ENCODE measurements at regions not wholly inside any gene's neighbourhood (a gene's known extent, or its start where the extent isn't known, plus 50 kb on each side); places are given as distances from the start of the nearest gene placed in this dataset.

DNA sequence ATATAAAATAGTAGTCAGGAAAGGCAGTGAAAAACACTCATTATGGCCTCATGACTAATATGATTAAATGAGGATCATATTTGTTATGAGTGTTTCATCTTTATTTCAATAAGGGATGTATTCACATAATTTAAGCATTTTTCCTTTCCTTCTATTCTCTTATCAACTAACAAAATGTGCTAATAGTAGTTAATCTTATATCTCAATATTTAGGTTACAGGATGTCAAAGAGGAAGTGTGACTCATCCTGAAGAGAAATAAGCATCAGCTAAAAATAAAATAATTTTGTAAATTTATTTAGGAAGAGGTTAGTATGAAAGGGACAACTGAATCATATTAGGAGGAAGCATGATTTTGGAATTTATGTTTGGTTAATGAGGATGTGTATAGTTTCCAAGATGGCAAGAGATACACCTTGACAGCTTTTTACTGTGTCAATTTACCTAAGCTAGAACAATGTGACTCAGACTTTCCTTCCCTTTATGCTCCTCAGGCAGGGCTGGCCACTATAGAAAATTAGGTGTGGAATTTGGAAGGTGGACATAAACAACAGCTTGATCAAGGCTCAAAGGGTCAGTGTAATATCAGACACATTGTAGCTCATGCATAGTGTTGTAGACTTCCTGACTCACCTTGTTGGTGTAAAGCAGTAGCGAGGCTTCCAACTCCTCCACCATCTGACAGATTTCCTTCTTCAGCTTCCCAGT is 172.7 kb downstream of the SLITRK1 start:
- Histone ChIP-seq H3K27ac (ENCODE audit: insufficient read depth in 1 of 2, low read depth in 1 of 2, low read length in 2 of 2, poor library complexity in 1 of 2, severe bottlenecking in 2 of 2) (no peak overlapping the region), H3K27me3 (replicated peaks in 2 of 5; ENCODE audit: control insufficient read depth in 4 of 5, insufficient read depth in 5 of 5, low read length in 4 of 5) (no peaks in the 10 kb centered on the region), H3K36me3 (ENCODE audit: control insufficient read depth in 4 of 4, insufficient read depth in 4 of 4, low read length in 3 of 4) (no peaks in the 10 kb centered on the region), H3K9me3 (ENCODE audit: control extremely low read depth in 1 of 5, control insufficient read depth in 4 of 5, insufficient read depth in 2 of 5, low read depth in 1 of 5, low read length in 4 of 5) (peaks cover 0 to 5% (median 0%) of the 10 kb centered on the region in 5 experiments), H3K4me3 (ENCODE audit: control insufficient read depth in 1 of 7, extremely low read depth in 1 of 7, insufficient read depth in 4 of 7, low read depth in 2 of 7, low read length in 6 of 7) (no peak overlapping the region), H3K4me1 (ENCODE audit: control extremely low read depth in 1 of 4, control insufficient read depth in 4 of 4, insufficient read depth in 4 of 4, low read length in 3 of 4) (peaks cover 3 to 12% (median 7%) of the 10 kb centered on the region in 4 experiments)
- WGBS (ENCODE audit: insufficient coverage), result 89% methylated on average over 1 of the region's 1 CpG
- CTCF ChIA-PET, result no interaction called here
- peak; percentile 18 to 72 (median 66) for DNase-seq
- POLR2A ChIA-PET, result no interaction called here

DNA sequence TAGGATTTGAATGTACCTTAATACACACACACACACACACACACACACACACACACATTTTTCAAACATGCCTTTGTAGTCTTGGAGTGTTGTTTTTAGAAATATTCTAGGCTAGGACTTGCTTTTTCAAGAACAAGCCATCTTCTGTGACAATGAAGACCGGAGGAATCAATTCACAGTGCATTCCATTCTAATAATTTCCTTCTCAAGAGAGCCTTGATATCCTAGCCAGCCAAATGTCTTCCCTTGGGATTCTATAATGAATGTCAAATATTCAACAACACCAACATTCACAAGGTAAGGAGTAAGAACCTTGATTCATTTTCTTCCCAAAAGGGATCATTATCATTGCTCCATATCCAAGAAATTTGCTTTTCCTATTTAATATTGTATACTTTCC is 180.3 kb downstream of the SLITRK1 start:
- WGBS (ENCODE audit: insufficient coverage), result no CpG with 5 or more reads among the region's 1 CpG
- CTCF ChIA-PET, result no interaction called here
- POLR2A ChIA-PET, result no interaction called here

DNA sequence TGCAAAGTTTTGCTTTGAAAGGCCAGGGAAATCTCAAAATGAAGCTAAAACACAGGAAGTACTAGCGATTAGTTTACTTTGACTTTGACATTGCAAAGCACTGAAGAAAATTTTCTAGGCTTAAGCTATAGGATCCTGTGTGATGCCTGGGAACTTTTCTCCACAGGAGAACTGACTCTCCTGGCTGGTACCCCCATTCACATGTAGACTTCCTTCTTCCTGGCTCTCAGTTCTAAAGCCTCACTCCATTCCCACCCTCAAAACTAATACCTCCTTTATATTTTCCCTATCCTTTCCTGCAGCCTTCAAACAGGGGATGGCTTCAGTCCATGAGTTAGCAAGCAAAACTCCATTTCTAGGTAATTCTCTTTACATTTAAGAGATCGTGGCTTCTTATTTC is 189.5 kb downstream of the SLITRK1 start:
- WGBS (ENCODE audit: insufficient coverage), result 100% methylated on average over 2 of the region's 2 CpGs
- Histone ChIP-seq H3K27me3 (replicated peaks in 2 of 5; ENCODE audit: control insufficient read depth in 4 of 5, insufficient read depth in 5 of 5, low read length in 4 of 5) (no peaks in the 10 kb centered on the region), H3K4me1 (ENCODE audit: control extremely low read depth in 1 of 4, control insufficient read depth in 4 of 4, insufficient read depth in 4 of 4, low read length in 3 of 4) (peaks cover 0 to 6% (median 3%) of the 10 kb centered on the region in 4 experiments), H3K27ac (ENCODE audit: insufficient read depth in 1 of 2, low read depth in 1 of 2, low read length in 2 of 2, poor library complexity in 1 of 2, severe bottlenecking in 2 of 2) (no peak overlapping the region), H3K4me3 (ENCODE audit: control insufficient read depth in 1 of 7, extremely low read depth in 1 of 7, insufficient read depth in 4 of 7, low read depth in 2 of 7, low read length in 6 of 7) (no peak overlapping the region), H3K9me3 (ENCODE audit: control extremely low read depth in 1 of 5, control insufficient read depth in 4 of 5, insufficient read depth in 2 of 5, low read depth in 1 of 5, low read length in 4 of 5) (no peaks in the 10 kb centered on the region), H3K36me3 (ENCODE audit: control insufficient read depth in 4 of 4, insufficient read depth in 4 of 4, low read length in 3 of 4) (no peaks in the 10 kb centered on the region)
- no peak for DNase-seq
- POLR2A ChIA-PET, result no interaction called here
- CTCF ChIA-PET, result no interaction called here

More for the DNA sequence above, 180.3 kb downstream of the SLITRK1 start:
- no peaks in the 10 kb centered on the region for H3K4me1 ChIP-seq (ENCODE audit: control extremely low read depth in 1 of 4, control insufficient read depth in 4 of 4, insufficient read depth in 4 of 4, low read length in 3 of 4)
- H3K4me3 ChIP-seq (ENCODE audit: control insufficient read depth in 1 of 7, extremely low read depth in 1 of 7, insufficient read depth in 4 of 7, low read depth in 2 of 7, low read length in 6 of 7), result no peak overlapping the region
- no peaks in the 10 kb centered on the region for H3K27me3 ChIP-seq (replicated peaks in 2 of 5; ENCODE audit: control insufficient read depth in 4 of 5, insufficient read depth in 5 of 5, low read length in 4 of 5)
- H3K9me3 ChIP-seq (ENCODE audit: control extremely low read depth in 1 of 5, control insufficient read depth in 4 of 5, insufficient read depth in 2 of 5, low read depth in 1 of 5, low read length in 4 of 5), result peaks cover 0 to 4% (median 0%) of the 10 kb centered on the region in 5 experiments
- H3K36me3 ChIP-seq (ENCODE audit: control insufficient read depth in 4 of 4, insufficient read depth in 4 of 4, low read length in 3 of 4), result no peaks in the 10 kb centered on the region
- no peak for DNase-seq
- no peak overlapping the region for H3K27ac ChIP-seq (ENCODE audit: insufficient read depth in 1 of 2, low read depth in 1 of 2, low read length in 2 of 2, poor library complexity in 1 of 2, severe bottlenecking in 2 of 2)

DNA sequence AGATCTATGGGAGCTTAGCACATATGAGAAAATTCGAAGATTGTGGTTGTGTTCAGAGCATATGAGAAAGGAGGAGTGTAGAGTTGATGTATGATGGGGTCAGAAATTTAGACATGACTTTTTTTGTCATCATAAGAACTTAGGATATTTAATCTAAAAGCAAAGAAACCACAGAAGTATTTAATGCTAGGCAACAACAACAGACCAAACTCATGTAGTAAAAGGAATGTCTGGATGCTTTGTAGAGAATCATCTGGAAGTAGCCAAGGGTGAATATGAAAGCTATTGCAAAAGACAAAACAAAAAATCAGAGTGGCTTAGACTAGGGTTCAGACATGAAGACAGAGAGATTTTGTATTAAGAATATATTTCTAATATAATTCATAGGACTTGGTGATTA is 190.3 kb downstream of the SLITRK1 start:
- POLR2A ChIA-PET, result no interaction called here
- Histone ChIP-seq H3K27me3 (replicated peaks in 2 of 5; ENCODE audit: control insufficient read depth in 4 of 5, insufficient read depth in 5 of 5, low read length in 4 of 5) (no peaks in the 10 kb centered on the region), H3K27ac (ENCODE audit: insufficient read depth in 1 of 2, low read depth in 1 of 2, low read length in 2 of 2, poor library complexity in 1 of 2, severe bottlenecking in 2 of 2) (no peak overlapping the region), H3K4me1 (ENCODE audit: control extremely low read depth in 1 of 4, control insufficient read depth in 4 of 4, insufficient read depth in 4 of 4, low read length in 3 of 4) (peaks cover 0 to 6% (median 3%) of the 10 kb centered on the region in 4 experiments), H3K4me3 (ENCODE audit: control insufficient read depth in 1 of 7, extremely low read depth in 1 of 7, insufficient read depth in 4 of 7, low read depth in 2 of 7, low read length in 6 of 7) (no peak overlapping the region), H3K36me3 (ENCODE audit: control insufficient read depth in 4 of 4, insufficient read depth in 4 of 4, low read length in 3 of 4) (no peaks in the 10 kb centered on the region), H3K9me3 (ENCODE audit: control extremely low read depth in 1 of 5, control insufficient read depth in 4 of 5, insufficient read depth in 2 of 5, low read depth in 1 of 5, low read length in 4 of 5) (no peaks in the 10 kb centered on the region)
- CTCF ChIA-PET, result no interaction called here
- 60% methylated on average over 1 of the region's 1 CpG for WGBS (ENCODE audit: insufficient coverage)
- DNase-seq, result no peak

DNA sequence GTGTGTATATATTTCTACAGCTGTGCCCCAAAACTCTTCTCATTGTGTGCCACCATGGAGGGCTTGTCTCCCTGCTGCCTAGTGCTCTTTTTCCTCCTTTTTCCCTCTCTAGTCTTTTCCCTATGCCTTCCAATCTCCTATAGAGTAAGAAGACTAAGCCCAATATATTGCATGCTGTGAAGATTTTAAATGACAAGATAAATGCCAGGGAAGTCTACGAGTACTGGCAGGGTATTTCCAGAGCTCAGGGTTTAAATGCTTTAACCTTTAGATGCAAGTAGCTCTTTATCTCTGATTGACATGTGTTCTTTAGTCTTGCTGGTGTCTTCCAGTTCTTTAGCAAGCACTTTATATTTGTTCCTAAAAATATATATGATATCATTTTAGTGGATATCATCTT is 200.7 kb downstream of the SLITRK1 start:
- no peaks in the 10 kb centered on the region for H3K9me3 ChIP-seq (ENCODE audit: control extremely low read depth in 1 of 5, control insufficient read depth in 4 of 5, insufficient read depth in 2 of 5, low read depth in 1 of 5, low read length in 4 of 5)
- no peaks in the 10 kb centered on the region for H3K27me3 ChIP-seq (replicated peaks in 2 of 5; ENCODE audit: control insufficient read depth in 4 of 5, insufficient read depth in 5 of 5, low read length in 4 of 5)
- ChIA-PET POLR2A (interaction anchor here (0.6 kb wide), 1 partner anchor 130 kb away, joined by 4 read pairs; no protein-coding TSS in a partner anchor), CTCF (no interaction called here)
- H3K36me3 ChIP-seq (ENCODE audit: control insufficient read depth in 4 of 4, insufficient read depth in 4 of 4, low read length in 3 of 4), result no peaks in the 10 kb centered on the region
- H3K27ac ChIP-seq (ENCODE audit: insufficient read depth in 1 of 2, low read depth in 1 of 2, low read length in 2 of 2, poor library complexity in 1 of 2, severe bottlenecking in 2 of 2), result no peak overlapping the region
- H3K4me3 ChIP-seq (ENCODE audit: control insufficient read depth in 1 of 7, extremely low read depth in 1 of 7, insufficient read depth in 4 of 7, low read depth in 2 of 7, low read length in 6 of 7), result no peak overlapping the region
- no peaks in the 10 kb centered on the region for H3K4me1 ChIP-seq (ENCODE audit: control extremely low read depth in 1 of 4, control insufficient read depth in 4 of 4, insufficient read depth in 4 of 4, low read length in 3 of 4)
- DNase-seq, result no peak
- no CpG with 5 or more reads among the region's 1 CpG for WGBS (ENCODE audit: insufficient coverage)

DNA sequence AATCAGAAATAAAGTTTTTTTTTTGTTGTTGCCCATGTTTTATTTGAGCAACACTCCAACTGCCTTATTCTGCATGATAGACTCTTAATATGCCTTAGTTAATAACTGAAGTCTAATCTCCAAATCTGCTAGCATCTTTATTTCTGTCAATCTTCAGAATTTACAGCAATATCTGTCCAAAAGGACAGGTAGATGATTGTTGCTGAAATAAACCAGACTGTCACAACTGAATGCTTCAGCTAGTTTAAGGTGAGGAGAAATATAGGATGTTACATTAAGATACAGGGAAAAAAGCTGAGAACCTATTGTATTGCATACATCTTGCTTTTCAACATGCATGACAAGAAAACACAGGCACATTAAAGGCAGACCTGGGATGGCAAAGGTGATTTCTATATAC is 204.3 kb downstream of the SLITRK1 start:
- H3K9me3 ChIP-seq (ENCODE audit: control extremely low read depth in 1 of 5, control insufficient read depth in 4 of 5, insufficient read depth in 2 of 5, low read depth in 1 of 5, low read length in 4 of 5), result peaks cover 0 to 3% (median 0%) of the 10 kb centered on the region in 5 experiments
- no peak overlapping the region for H3K4me3 ChIP-seq (ENCODE audit: control insufficient read depth in 1 of 7, extremely low read depth in 1 of 7, insufficient read depth in 4 of 7, low read depth in 2 of 7, low read length in 6 of 7)
- no peaks in the 10 kb centered on the region for H3K27me3 ChIP-seq (replicated peaks in 2 of 5; ENCODE audit: control insufficient read depth in 4 of 5, insufficient read depth in 5 of 5, low read length in 4 of 5)
- H3K27ac ChIP-seq (ENCODE audit: insufficient read depth in 1 of 2, low read depth in 1 of 2, low read length in 2 of 2, poor library complexity in 1 of 2, severe bottlenecking in 2 of 2), result no peak overlapping the region
- DNase-seq, result no peak
- no peaks in the 10 kb centered on the region for H3K4me1 ChIP-seq (ENCODE audit: control extremely low read depth in 1 of 4, control insufficient read depth in 4 of 4, insufficient read depth in 4 of 4, low read length in 3 of 4)
- ChIA-PET CTCF (no interaction called here), POLR2A (no interaction called here)
- H3K36me3 ChIP-seq (ENCODE audit: control insufficient read depth in 4 of 4, insufficient read depth in 4 of 4, low read length in 3 of 4), result no peaks in the 10 kb centered on the region

DNA sequence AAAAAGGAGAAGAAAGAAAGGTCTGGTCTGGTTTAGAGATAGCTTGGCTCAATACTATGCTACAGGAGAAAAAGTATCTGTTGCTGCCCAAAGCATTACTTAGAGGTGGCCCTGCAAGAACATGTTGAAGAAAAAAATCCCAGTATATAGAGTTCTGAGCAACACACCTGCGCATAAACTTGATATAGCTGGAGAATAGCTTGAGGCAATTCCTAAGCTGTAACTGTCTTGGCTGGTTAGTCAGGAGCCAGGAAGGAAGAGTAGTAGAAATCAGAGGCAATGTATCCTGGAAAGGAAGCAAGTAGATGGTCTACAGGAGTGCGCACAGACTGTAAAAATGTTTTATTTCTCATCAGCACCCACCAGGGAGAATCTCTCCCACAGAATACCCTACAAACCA is 209.7 kb downstream of the SLITRK1 start:
- no CpG with 5 or more reads among the region's 2 CpGs for whole genome bisulfite sequencing (ENCODE audit: insufficient coverage)
- Histone ChIP-seq H3K27me3 (replicated peaks in 2 of 5; ENCODE audit: control insufficient read depth in 4 of 5, insufficient read depth in 5 of 5, low read length in 4 of 5) (no peaks in the 10 kb centered on the region), H3K27ac (ENCODE audit: insufficient read depth in 1 of 2, low read depth in 1 of 2, low read length in 2 of 2, poor library complexity in 1 of 2, severe bottlenecking in 2 of 2) (no peak overlapping the region), H3K9me3 (ENCODE audit: control extremely low read depth in 1 of 5, control insufficient read depth in 4 of 5, insufficient read depth in 2 of 5, low read depth in 1 of 5, low read length in 4 of 5) (peaks cover 0 to 9% (median 2%) of the 10 kb centered on the region in 5 experiments), H3K4me3 (ENCODE audit: control insufficient read depth in 1 of 7, extremely low read depth in 1 of 7, insufficient read depth in 4 of 7, low read depth in 2 of 7, low read length in 6 of 7) (no peak overlapping the region), H3K36me3 (ENCODE audit: control insufficient read depth in 4 of 4, insufficient read depth in 4 of 4, low read length in 3 of 4) (no peaks in the 10 kb centered on the region), H3K4me1 (ENCODE audit: control extremely low read depth in 1 of 4, control insufficient read depth in 4 of 4, insufficient read depth in 4 of 4, low read length in 3 of 4) (no peaks in the 10 kb centered on the region)
- CTCF ChIA-PET, result no interaction called here
- no peak for DNase-seq
- POLR2A ChIA-PET, result no interaction called here

Measured in common myeloid progenitor, CD34-positive (primary cell).